ENCODE measurements at regions not wholly inside any gene's neighbourhood (a gene's known extent, or its start where the extent isn't known, plus 50 kb on each side); places are given as distances from the start of the nearest gene placed in this dataset.

- FAIRE-seq (no peak), ATAC-seq (no peak), DNase-seq (ENCODE audit: low read depth, low spot score) (no peak)
- H3K79me2 ChIP-seq (ENCODE audit: control insufficient read depth, insufficient read depth, low read length), result no peaks in the 10 kb centered on the region
- in situ Hi-C loops (cut with MboI) (no loop called here), intact Hi-C loops (cut with micrococcal nuclease; ENCODE audit: unreplicated experiment) (no loop called here)
- no peak overlapping the region for H3K4me2 ChIP-seq (ENCODE audit: control insufficient read depth, insufficient read depth)
- ChIA-PET RAD21 (ENCODE audit: unreplicated experiment) (no interaction called here), POLR2A (no interaction called here), SMC1A (ENCODE audit: uncharacterized antibody, unreplicated experiment) (interaction anchor here (0.6 to 0.8 kb wide), 2 partner anchors 9 to 76 kb away, joined by 3 read pairs; no protein-coding TSS in a partner anchor), CTCF (no interaction called here)
- BruUV-seq (replicated peaks), result no TSS peak
- 28% methylated on average over 2 of the region's 2 CpGs for WGBS (ENCODE audit: insufficient coverage, insufficient replicate concordance, low lambda C conversion rate, missing lambda C conversion rate)
- H3K4me3 ChIP-seq, result no peak overlapping the region
- H4K20me1 ChIP-seq (ENCODE audit: control insufficient read depth, insufficient read depth), result no peaks in the 10 kb centered on the region
- peaks cover 12% of the 10 kb centered on the region; the same call in 1 of the 2 replicates for H3K4me1 ChIP-seq (ENCODE audit: control insufficient read depth, insufficient read depth, low read length)
- H3K36me3 ChIP-seq (ENCODE audit: control insufficient read depth in 2 of 2, insufficient read depth in 2 of 2, low read length in 1 of 2), result no peaks in the 10 kb centered on the region
- H3K9me3 ChIP-seq (replicated peaks; ENCODE audit: control insufficient read depth, insufficient read depth, low read length), result no peaks in the 10 kb centered on the region
- H3K9ac ChIP-seq (ENCODE audit: control insufficient read depth, insufficient read depth, low read length), result no peak overlapping the region
- no peak overlapping the region for H3K27ac ChIP-seq (ENCODE audit: control insufficient read depth, insufficient read depth)
- no peak overlapping the region for H2AFZ ChIP-seq (ENCODE audit: control insufficient read depth, low read depth, low read length)
- no peaks in the 10 kb centered on the region for H3K27me3 ChIP-seq (replicated peaks in 1 of 2; ENCODE audit: control insufficient read depth in 2 of 2, insufficient read depth in 2 of 2, low read length in 1 of 2)
- TF ChIP-seq, protein P1, sequence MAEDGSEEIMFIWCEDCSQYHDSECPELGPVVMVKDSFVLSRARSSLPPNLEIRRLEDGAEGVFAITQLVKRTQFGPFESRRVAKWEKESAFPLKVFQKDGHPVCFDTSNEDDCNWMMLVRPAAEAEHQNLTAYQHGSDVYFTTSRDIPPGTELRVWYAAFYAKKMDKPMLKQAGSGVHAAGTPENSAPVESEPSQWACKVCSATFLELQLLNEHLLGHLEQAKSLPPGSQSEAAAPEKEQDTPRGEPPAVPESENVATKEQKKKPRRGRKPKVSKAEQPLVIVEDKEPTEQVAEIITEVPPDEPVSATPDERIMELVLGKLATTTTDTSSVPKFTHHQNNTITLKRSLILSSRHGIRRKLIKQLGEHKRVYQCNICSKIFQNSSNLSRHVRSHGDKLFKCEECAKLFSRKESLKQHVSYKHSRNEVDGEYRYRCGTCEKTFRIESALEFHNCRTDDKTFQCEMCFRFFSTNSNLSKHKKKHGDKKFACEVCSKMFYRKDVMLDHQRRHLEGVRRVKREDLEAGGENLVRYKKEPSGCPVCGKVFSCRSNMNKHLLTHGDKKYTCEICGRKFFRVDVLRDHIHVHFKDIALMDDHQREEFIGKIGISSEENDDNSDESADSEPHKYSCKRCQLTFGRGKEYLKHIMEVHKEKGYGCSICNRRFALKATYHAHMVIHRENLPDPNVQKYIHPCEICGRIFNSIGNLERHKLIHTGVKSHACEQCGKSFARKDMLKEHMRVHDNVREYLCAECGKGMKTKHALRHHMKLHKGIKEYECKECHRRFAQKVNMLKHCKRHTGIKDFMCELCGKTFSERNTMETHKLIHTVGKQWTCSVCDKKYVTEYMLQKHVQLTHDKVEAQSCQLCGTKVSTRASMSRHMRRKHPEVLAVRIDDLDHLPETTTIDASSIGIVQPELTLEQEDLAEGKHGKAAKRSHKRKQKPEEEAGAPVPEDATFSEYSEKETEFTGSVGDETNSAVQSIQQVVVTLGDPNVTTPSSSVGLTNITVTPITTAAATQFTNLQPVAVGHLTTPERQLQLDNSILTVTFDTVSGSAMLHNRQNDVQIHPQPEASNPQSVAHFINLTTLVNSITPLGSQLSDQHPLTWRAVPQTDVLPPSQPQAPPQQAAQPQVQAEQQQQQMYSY (CRISPR knock-in tag; IDR thresholded peaks at IDR 0.05), result no peak
- no peak for TF ChIP-seq HDAC6 (IDR thresholded peaks at IDR 0.05; ENCODE audit: unreplicated experiment)
- TF ChIP-seq, protein P2, sequence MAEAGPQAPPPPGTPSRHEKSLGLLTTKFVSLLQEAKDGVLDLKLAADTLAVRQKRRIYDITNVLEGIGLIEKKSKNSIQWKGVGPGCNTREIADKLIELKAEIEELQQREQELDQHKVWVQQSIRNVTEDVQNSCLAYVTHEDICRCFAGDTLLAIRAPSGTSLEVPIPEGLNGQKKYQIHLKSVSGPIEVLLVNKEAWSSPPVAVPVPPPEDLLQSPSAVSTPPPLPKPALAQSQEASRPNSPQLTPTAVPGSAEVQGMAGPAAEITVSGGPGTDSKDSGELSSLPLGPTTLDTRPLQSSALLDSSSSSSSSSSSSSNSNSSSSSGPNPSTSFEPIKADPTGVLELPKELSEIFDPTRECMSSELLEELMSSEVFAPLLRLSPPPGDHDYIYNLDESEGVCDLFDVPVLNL (IDR thresholded peaks at IDR 0.05; ENCODE audit: low read depth, low read length), result no peak
- TF ChIP-seq RBBP5 (conservative IDR thresholded peaks at IDR 0.05), result no peak
- TF ChIP-seq, protein P3, sequence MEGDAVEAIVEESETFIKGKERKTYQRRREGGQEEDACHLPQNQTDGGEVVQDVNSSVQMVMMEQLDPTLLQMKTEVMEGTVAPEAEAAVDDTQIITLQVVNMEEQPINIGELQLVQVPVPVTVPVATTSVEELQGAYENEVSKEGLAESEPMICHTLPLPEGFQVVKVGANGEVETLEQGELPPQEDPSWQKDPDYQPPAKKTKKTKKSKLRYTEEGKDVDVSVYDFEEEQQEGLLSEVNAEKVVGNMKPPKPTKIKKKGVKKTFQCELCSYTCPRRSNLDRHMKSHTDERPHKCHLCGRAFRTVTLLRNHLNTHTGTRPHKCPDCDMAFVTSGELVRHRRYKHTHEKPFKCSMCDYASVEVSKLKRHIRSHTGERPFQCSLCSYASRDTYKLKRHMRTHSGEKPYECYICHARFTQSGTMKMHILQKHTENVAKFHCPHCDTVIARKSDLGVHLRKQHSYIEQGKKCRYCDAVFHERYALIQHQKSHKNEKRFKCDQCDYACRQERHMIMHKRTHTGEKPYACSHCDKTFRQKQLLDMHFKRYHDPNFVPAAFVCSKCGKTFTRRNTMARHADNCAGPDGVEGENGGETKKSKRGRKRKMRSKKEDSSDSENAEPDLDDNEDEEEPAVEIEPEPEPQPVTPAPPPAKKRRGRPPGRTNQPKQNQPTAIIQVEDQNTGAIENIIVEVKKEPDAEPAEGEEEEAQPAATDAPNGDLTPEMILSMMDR (IDR thresholded peaks at IDR 0.05 in 2 of 3, conservative IDR thresholded peaks at IDR 0.05 in 1 of 3; ENCODE audit: control insufficient read depth in 2 of 3, extremely low read depth in 1 of 3, insufficient read depth in 1 of 3, low read depth in 3 of 3, low read length in 3 of 3), result no peak
- TF ChIP-seq HCFC1 (IDR thresholded peaks at IDR 0.05; ENCODE audit: low read length), result no peak
- no peak for TF ChIP-seq JUNB (IDR thresholded peaks at IDR 0.05)
- no peak for TF ChIP-seq FOXM1 (IDR thresholded peaks at IDR 0.05; ENCODE audit: low read depth, low read length)
- TF ChIP-seq, protein P4, sequence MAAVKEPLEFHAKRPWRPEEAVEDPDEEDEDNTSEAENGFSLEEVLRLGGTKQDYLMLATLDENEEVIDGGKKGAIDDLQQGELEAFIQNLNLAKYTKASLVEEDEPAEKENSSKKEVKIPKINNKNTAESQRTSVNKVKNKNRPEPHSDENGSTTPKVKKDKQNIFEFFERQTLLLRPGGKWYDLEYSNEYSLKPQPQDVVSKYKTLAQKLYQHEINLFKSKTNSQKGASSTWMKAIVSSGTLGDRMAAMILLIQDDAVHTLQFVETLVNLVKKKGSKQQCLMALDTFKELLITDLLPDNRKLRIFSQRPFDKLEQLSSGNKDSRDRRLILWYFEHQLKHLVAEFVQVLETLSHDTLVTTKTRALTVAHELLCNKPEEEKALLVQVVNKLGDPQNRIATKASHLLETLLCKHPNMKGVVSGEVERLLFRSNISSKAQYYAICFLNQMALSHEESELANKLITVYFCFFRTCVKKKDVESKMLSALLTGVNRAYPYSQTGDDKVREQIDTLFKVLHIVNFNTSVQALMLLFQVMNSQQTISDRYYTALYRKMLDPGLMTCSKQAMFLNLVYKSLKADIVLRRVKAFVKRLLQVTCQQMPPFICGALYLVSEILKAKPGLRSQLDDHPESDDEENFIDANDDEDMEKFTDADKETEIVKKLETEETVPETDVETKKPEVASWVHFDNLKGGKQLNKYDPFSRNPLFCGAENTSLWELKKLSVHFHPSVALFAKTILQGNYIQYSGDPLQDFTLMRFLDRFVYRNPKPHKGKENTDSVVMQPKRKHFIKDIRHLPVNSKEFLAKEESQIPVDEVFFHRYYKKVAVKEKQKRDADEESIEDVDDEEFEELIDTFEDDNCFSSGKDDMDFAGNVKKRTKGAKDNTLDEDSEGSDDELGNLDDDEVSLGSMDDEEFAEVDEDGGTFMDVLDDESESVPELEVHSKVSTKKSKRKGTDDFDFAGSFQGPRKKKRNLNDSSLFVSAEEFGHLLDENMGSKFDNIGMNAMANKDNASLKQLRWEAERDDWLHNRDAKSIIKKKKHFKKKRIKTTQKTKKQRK (IDR thresholded peaks at IDR 0.05; ENCODE audit: low read depth, low read length), result no peak
- TF ChIP-seq, protein P5, sequence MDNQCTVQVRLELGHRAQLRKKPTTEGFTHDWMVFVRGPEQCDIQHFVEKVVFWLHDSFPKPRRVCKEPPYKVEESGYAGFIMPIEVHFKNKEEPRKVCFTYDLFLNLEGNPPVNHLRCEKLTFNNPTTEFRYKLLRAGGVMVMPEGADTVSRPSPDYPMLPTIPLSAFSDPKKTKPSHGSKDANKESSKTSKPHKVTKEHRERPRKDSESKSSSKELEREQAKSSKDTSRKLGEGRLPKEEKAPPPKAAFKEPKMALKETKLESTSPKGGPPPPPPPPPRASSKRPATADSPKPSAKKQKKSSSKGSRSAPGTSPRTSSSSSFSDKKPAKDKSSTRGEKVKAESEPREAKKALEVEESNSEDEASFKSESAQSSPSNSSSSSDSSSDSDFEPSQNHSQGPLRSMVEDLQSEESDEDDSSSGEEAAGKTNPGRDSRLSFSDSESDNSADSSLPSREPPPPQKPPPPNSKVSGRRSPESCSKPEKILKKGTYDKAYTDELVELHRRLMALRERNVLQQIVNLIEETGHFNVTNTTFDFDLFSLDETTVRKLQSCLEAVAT (IDR thresholded peaks at IDR 0.05), result no peak
- TF ChIP-seq RELB (IDR thresholded peaks at IDR 0.05; ENCODE audit: low read depth), result no peak
These were observed 384.7 kb downstream of the PDCD6IP start for GRCh38 chr3:34183114-34183513.
